ENCODE measurements at regions not wholly inside any gene's neighbourhood (a gene's known extent, or its start where the extent isn't known, plus 50 kb on each side); places are given as distances from the start of the nearest gene placed in this dataset.

GRCh38 chr2:239604861-239605260 lies 204.0 kb upstream of the HDAC4 start:
- TF ChIP-seq ETS1 (conservative IDR thresholded peaks at IDR 0.05; ENCODE audit: control insufficient read depth, low read depth, low read length) (no peak), E2F5 (CRISPR knock-in tag; IDR thresholded peaks at IDR 0.05) (no peak), POLR2AphosphoS5 (IDR thresholded peaks at IDR 0.05; ENCODE audit: control insufficient read depth, insufficient read depth, low read depth, low read length) (no peak), ZNF639 (CRISPR knock-in tag; conservative IDR thresholded peaks at IDR 0.05 in 1 of 2, IDR thresholded peaks at IDR 0.05 in 1 of 2) (no peak), CTCF (IDR thresholded peaks at IDR 0.05 in 2 of 3, conservative IDR thresholded peaks at IDR 0.05 in 1 of 3; ENCODE audit: insufficient read depth in 2 of 3, low read depth in 1 of 3, low read length in 3 of 3) (no peak), SIX5 (IDR thresholded peaks at IDR 0.05; ENCODE audit: borderline replicate concordance in 1 of 2, insufficient read depth in 1 of 2, low read depth in 1 of 2, low read length in 2 of 2) (no peak), MEF2D (tag; conservative IDR thresholded peaks at IDR 0.05; ENCODE audit: low read depth) (no peak), USF2 (CRISPR knock-in tag; IDR thresholded peaks at IDR 0.05) (no peak)
